ENCODE measurements at regions not wholly inside any gene's neighbourhood (a gene's known extent, or its start where the extent isn't known, plus 50 kb on each side); places are given as distances from the start of the nearest gene placed in this dataset.

GRCh38 chr10:108673741-108674140 is 1249.6 kb downstream of the XPNPEP1 start:
- ATAC-seq (no peak), DNase-seq (ENCODE audit: low spot score) (no peak)
- Mint-ChIP-seq H3K27ac (no peak overlapping the region), H3K4me3 (no peak overlapping the region), H3K9me3 (no peaks in the 10 kb centered on the region), H3K36me3 (no peaks in the 10 kb centered on the region), H3K4me1 (peaks cover 9% of the 10 kb centered on the region), H3K27me3 (ENCODE audit: low read depth) (no peaks in the 10 kb centered on the region)
- ChIA-PET CTCF (interaction anchor here (0.6 kb wide), 1 partner anchor 760 kb away, joined by 3 read pairs; no protein-coding TSS in a partner anchor), POLR2A (no interaction called here)
- TF ChIP-seq ZNF281 (CRISPR knock-in tag; IDR thresholded peaks at IDR 0.05) (no peak), JUN (CRISPR knock-in tag; IDR thresholded peaks at IDR 0.05) (no peak), ELF4 (CRISPR knock-in tag; IDR thresholded peaks at IDR 0.05; ENCODE audit: low read depth) (no peak), E2F5 (CRISPR knock-in tag; IDR thresholded peaks at IDR 0.05) (no peak), ZNF532 (CRISPR knock-in tag; IDR thresholded peaks at IDR 0.05; ENCODE audit: borderline replicate concordance) (no peak), ATF6 (CRISPR knock-in tag; IDR thresholded peaks at IDR 0.05) (no peak), HMGXB4 (CRISPR knock-in tag; IDR thresholded peaks at IDR 0.05) (no peak), ZNF423 (CRISPR knock-in tag; IDR thresholded peaks at IDR 0.05) (no peak), ZNF512 (CRISPR knock-in tag; IDR thresholded peaks at IDR 0.05; ENCODE audit: borderline replicate concordance) (no peak), NFATC4 (CRISPR knock-in tag; IDR thresholded peaks at IDR 0.05) (no peak), FOXP4 (CRISPR knock-in tag; IDR thresholded peaks at IDR 0.05) (no peak), OVOL2 (CRISPR knock-in tag; IDR thresholded peaks at IDR 0.05; ENCODE audit: borderline replicate concordance) (no peak), E2F1 (CRISPR knock-in tag; IDR thresholded peaks at IDR 0.05) (no peak), RELA (CRISPR knock-in tag; IDR thresholded peaks at IDR 0.05; ENCODE audit: borderline replicate concordance) (no peak), ATF2 (CRISPR knock-in tag; IDR thresholded peaks at IDR 0.05; ENCODE audit: borderline replicate concordance, low read depth) (no peak), ZNF219 (CRISPR knock-in tag; IDR thresholded peaks at IDR 0.05; ENCODE audit: borderline replicate concordance) (no peak), ESRRA (CRISPR knock-in tag; IDR thresholded peaks at IDR 0.05; ENCODE audit: borderline replicate concordance) (no peak), ZNF317 (CRISPR knock-in tag; IDR thresholded peaks at IDR 0.05; ENCODE audit: borderline replicate concordance, low read depth) (no peak)

All from WTC11 (cell line).